Astrocyte of the spinal cord (primary cell): ENCODE measurements at regions not wholly inside any gene's neighbourhood (a gene's known extent, or its start where the extent isn't known, plus 50 kb on each side); places are given as distances from the start of the nearest gene placed in this dataset.
A peak's percentile ranks its signal among the peaks of the same experiment; 100 is the strongest.

Experiments
- DNase-seq: peaks from one replicate; pipeline ENCODE4 v3.0.0; 2011; ENCODE audit warnings: low read depth, low spot score
- H3K4me3 ChIP-seq: 2 replicates; pipeline ENCODE4 v1.5.1; 2011; ENCODE audit warnings: low read depth, mild to moderate bottlenecking, low read length, moderate library complexity
- CTCF ChIP-seq: IDR thresholded peaks from 2 replicates; pipeline ENCODE4 v1.5.1; 2012; ENCODE audit warnings: low read depth, mild to moderate bottlenecking, low read length, inconsistent platforms
- in situ Hi-C: cut with HindIII; loops from 2 replicates; pipeline ENCODE4 v1.10.0; 2017; ENCODE audit warnings: low sequenced_read_pairs

GRCh38 chr6:140968062-140968461, 1164.7 kb upstream of the GJE1 start:
- in situ Hi-C loops = no loop called here
- no peak for TF ChIP-seq CTCF
- no peak for DNase-seq
- no peak overlapping the region for H3K4me3 ChIP-seq

- in situ Hi-C loops = no loop called here
- DNase-seq = no peak
- H3K4me3 ChIP-seq = no peak overlapping the region
- TF ChIP-seq CTCF = no peak
Observed at GRCh38 chr6:140966676-140967075, 1166.0 kb upstream of the GJE1 start.

GRCh38 chr6:140960566-140960965, 1172.2 kb upstream of the GJE1 start:
- H3K4me3 ChIP-seq = no peak overlapping the region
- in situ Hi-C loops = no loop called here
- peak; percentile 21 for DNase-seq
- no peak for TF ChIP-seq CTCF

- TF ChIP-seq CTCF = no peak
- in situ Hi-C loops = no loop called here
- DNase-seq = no peak
- no peak overlapping the region for H3K4me3 ChIP-seq
Observed at GRCh38 chr6:140957386-140957785, 1175.3 kb upstream of the GJE1 start.

- DNase-seq = peak; percentile 12
- in situ Hi-C loops = no loop called here
- H3K4me3 ChIP-seq = no peak overlapping the region
- no peak for TF ChIP-seq CTCF
Observed at GRCh38 chr6:140956571-140957369, 1176.0 kb upstream of the GJE1 start.

GRCh38 chr6:140940251-140940925, 1192.3 kb upstream of the GJE1 start:
- no peak for DNase-seq
- in situ Hi-C loops = no loop called here
- no peak overlapping the region for H3K4me3 ChIP-seq
- TF ChIP-seq CTCF = no peak
